ENCODE measurements at regions not wholly inside any gene's neighbourhood (a gene's known extent, or its start where the extent isn't known, plus 50 kb on each side); places are given as distances from the start of the nearest gene placed in this dataset.

- Mint-ChIP-seq H3K27me3 (no peaks in the 10 kb centered on the region), H3K9me3 (no peaks in the 10 kb centered on the region), H3K4me1 (no peaks in the 10 kb centered on the region), H3K36me3 (no peaks in the 10 kb centered on the region), H3K27ac (no peak overlapping the region), H3K4me3 (no peak overlapping the region)
These were observed 57.3 kb upstream of the SMARCA2 start for GRCh38 chr9:1957856-1958255.

- no peaks in the 10 kb centered on the region for H3K9me3 Mint-ChIP-seq
- H3K27me3 Mint-ChIP-seq, result no peaks in the 10 kb centered on the region
- H3K36me3 Mint-ChIP-seq, result no peaks in the 10 kb centered on the region
- H3K27ac Mint-ChIP-seq, result no peak overlapping the region
- H3K4me3 Mint-ChIP-seq, result no peak overlapping the region
- H3K4me1 Mint-ChIP-seq, result no peaks in the 10 kb centered on the region
These were observed 55.8 kb upstream of the SMARCA2 start for GRCh38 chr9:1959371-1959770.

- no peaks in the 10 kb centered on the region for H3K4me1 Mint-ChIP-seq
- no peak overlapping the region for H3K27ac Mint-ChIP-seq
- H3K4me3 Mint-ChIP-seq, result no peak overlapping the region
- H3K9me3 Mint-ChIP-seq, result no peaks in the 10 kb centered on the region
- H3K36me3 Mint-ChIP-seq, result no peaks in the 10 kb centered on the region
- H3K27me3 Mint-ChIP-seq, result peaks cover 2% of the 10 kb centered on the region
These were observed 54.7 kb upstream of the SMARCA2 start for GRCh38 chr9:1960342-1961042.

DNA sequence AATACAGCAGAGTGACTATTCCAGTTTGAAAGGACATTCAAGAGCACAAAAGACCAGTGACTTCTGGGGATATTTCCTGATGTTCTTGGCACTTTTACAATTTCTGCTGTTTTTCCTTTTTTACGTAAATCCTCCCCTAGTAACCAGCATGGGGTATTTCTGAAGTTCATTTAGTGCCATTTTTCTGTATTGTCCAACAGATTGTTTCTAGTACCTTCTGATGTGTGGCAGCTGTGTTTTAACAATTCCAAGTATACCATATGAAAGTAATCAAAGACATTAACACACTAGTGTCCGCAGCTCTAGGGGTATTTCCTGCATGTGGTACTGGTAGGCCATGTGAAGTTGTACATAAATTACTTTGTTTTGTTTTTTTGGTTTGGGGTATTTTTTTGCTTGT is 53.0 kb upstream of the SMARCA2 start:
- Mint-ChIP-seq H3K9me3 (no peaks in the 10 kb centered on the region), H3K27me3 (peaks cover 2% of the 10 kb centered on the region), H3K4me3 (no peak overlapping the region), H3K27ac (no peak overlapping the region), H3K36me3 (no peaks in the 10 kb centered on the region), H3K4me1 (no peaks in the 10 kb centered on the region)

DNA sequence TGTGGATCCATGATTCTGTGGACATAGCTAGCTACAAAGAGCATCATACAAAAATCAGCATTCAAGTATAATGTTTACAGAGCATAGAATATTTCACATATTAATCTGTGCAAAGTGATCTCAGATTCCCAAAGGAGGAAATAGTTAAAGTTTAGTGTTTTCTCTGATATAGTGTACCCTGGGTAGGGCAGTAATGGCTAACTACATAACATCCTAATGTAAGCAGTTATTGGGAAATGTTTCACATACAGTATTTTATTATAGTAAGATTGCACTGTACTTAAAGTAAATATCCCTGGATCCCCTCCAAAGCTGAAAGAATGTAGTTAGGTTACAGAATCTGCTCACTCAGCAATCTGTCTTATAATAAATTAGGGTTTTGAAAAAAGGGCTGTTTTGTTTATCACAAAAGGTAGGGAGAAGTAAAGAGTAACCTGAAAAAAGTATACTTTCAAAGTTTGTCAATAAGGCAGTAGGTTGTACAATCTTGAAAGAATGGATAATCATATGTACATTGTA is 52.5 kb upstream of the SMARCA2 start:
- H3K27me3 Mint-ChIP-seq, result peaks cover 2% of the 10 kb centered on the region
- H3K36me3 Mint-ChIP-seq, result no peaks in the 10 kb centered on the region
- no peaks in the 10 kb centered on the region for H3K4me1 Mint-ChIP-seq
- H3K27ac Mint-ChIP-seq, result no peak overlapping the region
- H3K9me3 Mint-ChIP-seq, result no peaks in the 10 kb centered on the region
- no peak overlapping the region for H3K4me3 Mint-ChIP-seq

- Mint-ChIP-seq H3K4me1 (no peaks in the 10 kb centered on the region), H3K9me3 (no peaks in the 10 kb centered on the region), H3K4me3 (no peak overlapping the region), H3K27me3 (peaks cover 2% of the 10 kb centered on the region), H3K36me3 (no peaks in the 10 kb centered on the region), H3K27ac (no peak overlapping the region)
These were observed 51.1 kb upstream of the SMARCA2 start for GRCh38 chr9:1964093-1964492.
